GM18907 (cell line): ENCODE measurements at regions not wholly inside any gene's neighbourhood (a gene's known extent, or its start where the extent isn't known, plus 50 kb on each side); places are given as distances from the start of the nearest gene placed in this dataset.
"Not testable (repeated sequence)": the region's sequence is repeated elsewhere in the genome, so short reads cannot be mapped to it uniquely, and the experiment has no call there.

Source experiments
- ATAC-seq: cut with Tn5 transposase; IDR thresholded peaks from one replicate; pipeline ENCODE4 v1.9.1; 2021; ENCODE audit warnings: mild to moderate bottlenecking, moderate library complexity; ENCODE audit not compliant: unreplicated experiment

- no peak for ATAC-seq
Measured at GRCh38 chr2:47295981-47296635, 73.0 kb upstream of the EPCAM start.

GRCh38 chr2:47295131-47295980 is 73.8 kb upstream of the EPCAM start:
- ATAC-seq = no peak

GRCh38 chr2:47293976-47294375 is 75.1 kb upstream of the EPCAM start:
- ATAC-seq = no peak

GRCh38 chr2:47288864-47289263 is 80.2 kb upstream of the EPCAM start:
- no peak for ATAC-seq

GRCh38 chr2:47283659-47284058 is 85.5 kb upstream of the EPCAM start:
- no peak for ATAC-seq

GRCh38 chr2:47282621-47283272 is 86.4 kb upstream of the EPCAM start:
- ATAC-seq = no peak

GRCh38 chr2:47279525-47279924 is 89.6 kb upstream of the EPCAM start:
- not testable (repeated sequence) for ATAC-seq

- ATAC-seq = no peak
Measured at GRCh38 chr2:47277987-47278386, 91.1 kb upstream of the EPCAM start.

GRCh38 chr2:47277187-47277586 is 91.9 kb upstream of the EPCAM start:
- no peak for ATAC-seq

GRCh38 chr2:47276061-47276460 is 93.0 kb upstream of the EPCAM start:
- no peak for ATAC-seq

- ATAC-seq = no peak
Measured at GRCh38 chr2:47274054-47274782, 94.9 kb upstream of the EPCAM start.

GRCh38 chr2:47272905-47273758 is 96.0 kb upstream of the EPCAM start:
- no peak for ATAC-seq

- ATAC-seq = peak; percentile 69
Measured at GRCh38 chr2:47272031-47272864, 95.9 kb upstream of the CALM2 start.

- no peak for ATAC-seq
Measured at GRCh38 chr2:47271054-47272000, 95.0 kb upstream of the CALM2 start.

- no peak for ATAC-seq
Measured at GRCh38 chr2:47270421-47270820, 94.1 kb upstream of the CALM2 start.

- ATAC-seq = no peak
Measured at GRCh38 chr2:47269316-47270232, 93.3 kb upstream of the CALM2 start.

GRCh38 chr2:47267711-47268086 is 91.4 kb upstream of the CALM2 start:
- ATAC-seq = no peak
